HCT116 (cell line): ENCODE measurements at regions not wholly inside any gene's neighbourhood (a gene's known extent, or its start where the extent isn't known, plus 50 kb on each side); places are given as distances from the start of the nearest gene placed in this dataset.

Experiments
- ATAC-seq: fragments of 200-7000 bp; cut with Tn5 transposase; 2 replicates; pipeline ENCODE4 v1.9.1; 2020; ENCODE audit warnings: mild to moderate bottlenecking, moderate library complexity
- BruUV-seq: library from RNA; stranded (reverse); fragments of 400-500 nt; replicated peaks from 2 replicates; lab custom pipeline; 2021; lab: Mats Ljungman, UMichigan
- CTCF ChIA-PET: fragments of 300-600 bp; sonication (Branson Sonifier 250); formaldehyde crosslinking; loops from one replicate; lab custom pipeline; 2021; ENCODE audit warnings: antibody characterized with exemption; lab: Charles Lee
- POLR2A ChIA-PET: fragments of 300-600, 350-600 bp; sonication (Branson Sonifier 250); formaldehyde crosslinking; loops from one replicate; lab custom pipeline; 2021; ENCODE audit warnings: antibody characterized with exemption; lab: Charles Lee
- RAD21 ChIA-PET, 2 experiments: fragments of 300-600 bp; sonication (Branson Sonifier 250); formaldehyde crosslinking; loops; one replicate each; lab custom pipeline; 2023; ENCODE audit warnings: low total read pairs in 2 of 2; ENCODE audit not compliant: uncharacterized antibody in 2 of 2, unreplicated experiment in 2 of 2, low non-redundant PET in 1 of 2; lab: Charles Lee
- DNase-seq: peaks from one replicate; pipeline ENCODE4 v3.0.0-alpha.2; 2010; ENCODE audit warnings: low read depth, low spot score
- H2AFZ ChIP-seq: fragments of 200-600 bp; shearing (Covaris generic), sonication (generic); 2 replicates; pipeline ENCODE4 v1.6.1; 2017; ENCODE audit warnings: low read depth, mixed run types, mixed read lengths, antibody characterized with exemption, low read length; ENCODE audit not compliant: poor library complexity, severe bottlenecking
- H3K27ac ChIP-seq: 2 replicates; pipeline ENCODE4 v1.5.1; 2012; ENCODE audit warnings: low read depth, low read length
- H3K27me3 ChIP-seq: fragments of 200-600 bp; sonication (generic); 2 replicates; pipeline ENCODE4 v1.6.1; 2016; ENCODE audit warnings: mixed run types, low read length, mixed read lengths; ENCODE audit not compliant: insufficient read depth
- H3K36me3 ChIP-seq, 2 experiments: fragments of 200-500 bp in 1 of 2; fragments of 200-600 bp in 1 of 2; sonication (Bioruptor generic) in 1 of 2; sonication (generic) in 1 of 2; 2 replicates each; pipeline versions ENCODE4 v1.5.1 to v1.6.1; 2014 to 2016; ENCODE audit warnings: low read length in 2 of 2, inconsistent platforms in 1 of 2, mixed read lengths in 1 of 2, mixed run types in 1 of 2; ENCODE audit not compliant: insufficient read depth in 2 of 2, control insufficient read depth in 1 of 2
- H3K4me1 ChIP-seq, 2 experiments: fragments of 200-600 bp in 1 of 2; sonication (generic) in 1 of 2; 2 replicates each; pipeline versions ENCODE4 v1.5.1 to v1.6.1; 2012 to 2017; ENCODE audit warnings: low read length in 2 of 2, inconsistent platforms in 1 of 2, mild to moderate bottlenecking in 1 of 2, mixed read lengths in 1 of 2, mixed run types in 1 of 2, moderate library complexity in 1 of 2; ENCODE audit not compliant: insufficient read depth in 2 of 2, control insufficient read depth in 1 of 2
- H3K4me2 ChIP-seq: fragments of 200-600 bp; sonication (generic); 2 replicates; pipeline ENCODE4 v1.6.1; 2017; ENCODE audit warnings: mixed run types, low read length, mixed read lengths
- H3K4me3 ChIP-seq, 2 experiments: fragments of 200-600 bp in 1 of 2; sonication (generic) in 1 of 2; replicated peaks in 1 of 2; 2 replicates each; pipeline ENCODE4 v1.5.1; 2011 to 2016; ENCODE audit warnings: low read length in 2 of 2, control low read depth in 1 of 2, low read depth in 1 of 2, mild to moderate bottlenecking in 1 of 2, mixed read lengths in 1 of 2, mixed run types in 1 of 2
- H3K79me2 ChIP-seq: fragments of 200-600 bp; sonication (generic); 2 replicates; pipeline ENCODE4 v1.6.1; 2017; ENCODE audit warnings: mild to moderate bottlenecking, mixed run types, low read length, moderate library complexity, mixed read lengths; ENCODE audit not compliant: insufficient read depth
- H3K9ac ChIP-seq: fragments of 200-600 bp; sonication (generic); 2 replicates; pipeline ENCODE4 v1.6.1; 2016; ENCODE audit warnings: low read length, mixed read lengths
- H3K9me2 ChIP-seq: fragments of 200-600 bp; sonication (generic), shearing (Covaris generic); 2 replicates; pipeline ENCODE4 v1.6.1; 2017; ENCODE audit warnings: mixed run types, mild to moderate bottlenecking, moderate library complexity; ENCODE audit not compliant: insufficient read depth
- H3K9me3 ChIP-seq, 2 experiments: fragments of 200-500 bp in 1 of 2; fragments of 200-600 bp in 1 of 2; sonication (Bioruptor generic) in 1 of 2; sonication (generic) in 1 of 2; 2 replicates each; pipeline ENCODE4 v1.6.1; 2014 to 2017; ENCODE audit warnings: low read length in 2 of 2, mixed read lengths in 2 of 2, inconsistent platforms in 1 of 2, low read depth in 1 of 2, mild to moderate bottlenecking in 1 of 2, mixed run types in 1 of 2, moderate library complexity in 1 of 2; ENCODE audit not compliant: control insufficient read depth in 1 of 2, insufficient read depth in 1 of 2
- H4K20me1 ChIP-seq: fragments of 200-600 bp; sonication (generic), shearing (Covaris generic); 2 replicates; pipeline ENCODE4 v1.6.1; 2017; ENCODE audit warnings: mixed run types, mild to moderate bottlenecking, moderate library complexity; ENCODE audit not compliant: insufficient read depth
- CTCF ChIP-seq, 3 experiments: fragments of 200-600 bp in 1 of 3; sonication (generic) in 1 of 3; IDR thresholded peaks in 2 of 3; conservative IDR thresholded peaks in 1 of 3; 2 replicates each; pipeline ENCODE4 v1.5.1; 2012 to 2017; ENCODE audit warnings: low read depth in 2 of 3, low read length in 2 of 3, antibody characterized with exemption in 1 of 3, borderline replicate concordance in 1 of 3, control low read depth in 1 of 3, mild to moderate bottlenecking in 1 of 3, mixed read lengths in 1 of 3, mixed run types in 1 of 3, moderate library complexity in 1 of 3; ENCODE audit not compliant: insufficient read depth in 1 of 3
- EGR1 ChIP-seq: IDR thresholded peaks from 2 replicates; pipeline ENCODE4 v1.6.1; 2012; ENCODE audit warnings: low read depth
- ELF1 ChIP-seq: IDR thresholded peaks from 2 replicates; pipeline ENCODE4 v1.6.1; 2012; ENCODE audit warnings: low read depth, borderline replicate concordance
- EZH2phosphoT487 ChIP-seq: fragments of 200-600 bp; IDR thresholded peaks from 2 replicates; pipeline ENCODE4 v1.6.1; 2018; ENCODE audit warnings: antibody characterized with exemption, borderline replicate concordance
- FOSL1 ChIP-seq: IDR thresholded peaks from 2 replicates; pipeline ENCODE4 v1.6.1; 2012; ENCODE audit warnings: low read depth
- MAX ChIP-seq: IDR thresholded peaks from 2 replicates; pipeline ENCODE4 v1.6.1; 2012
- intact Hi-C: fragments of 100-400 bp; cut with micrococcal nuclease; formaldehyde crosslinking; loops from 2 replicates; pipeline ENCODE4 v1.10.0; 2022
- TF ChIP-seq, protein P1 (sequence below): IDR thresholded peaks from 2 replicates; pipeline ENCODE4 v1.6.1; 2012; ENCODE audit warnings: low read depth
- TF ChIP-seq, protein P2 (sequence below): IDR thresholded peaks from 2 replicates; pipeline ENCODE4 v1.6.1; 2011; ENCODE audit warnings: mild to moderate bottlenecking, low read length, moderate library complexity; ENCODE audit not compliant: insufficient replicate concordance; ENCODE audit errors: extremely low read depth

DNA sequence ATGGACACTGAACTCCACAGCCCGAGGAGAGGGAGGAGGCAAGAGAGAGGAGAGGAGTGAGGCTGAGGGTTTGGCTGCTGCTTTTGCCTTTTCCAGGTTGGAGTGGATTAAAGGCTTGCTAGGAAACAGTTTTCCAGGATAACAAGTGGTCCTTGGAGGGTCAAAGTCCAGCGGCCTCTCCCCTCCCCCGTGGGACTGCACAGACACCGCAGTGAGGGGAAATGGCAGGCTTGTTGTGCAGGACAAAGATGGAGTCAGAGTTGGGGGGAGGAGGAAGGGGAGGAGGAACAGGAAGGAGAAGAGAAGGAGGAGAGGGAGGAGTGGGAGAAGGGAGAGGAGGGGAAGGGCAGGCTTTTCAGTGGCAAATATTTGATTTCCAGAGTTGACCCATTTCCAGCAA, 245.5 kb downstream of the RBM19 start (continued):
- TF ChIP-seq CTCF (IDR thresholded peaks at IDR 0.05 in 2 of 3, conservative IDR thresholded peaks at IDR 0.05 in 1 of 3; ENCODE audit: borderline replicate concordance in 1 of 3, insufficient read depth in 1 of 3, low read depth in 2 of 3, low read length in 2 of 3): no peak
- no peak for TF ChIP-seq MAX
- TF ChIP-seq EGR1: no peak
- TF ChIP-seq FOSL1: no peak

DNA sequence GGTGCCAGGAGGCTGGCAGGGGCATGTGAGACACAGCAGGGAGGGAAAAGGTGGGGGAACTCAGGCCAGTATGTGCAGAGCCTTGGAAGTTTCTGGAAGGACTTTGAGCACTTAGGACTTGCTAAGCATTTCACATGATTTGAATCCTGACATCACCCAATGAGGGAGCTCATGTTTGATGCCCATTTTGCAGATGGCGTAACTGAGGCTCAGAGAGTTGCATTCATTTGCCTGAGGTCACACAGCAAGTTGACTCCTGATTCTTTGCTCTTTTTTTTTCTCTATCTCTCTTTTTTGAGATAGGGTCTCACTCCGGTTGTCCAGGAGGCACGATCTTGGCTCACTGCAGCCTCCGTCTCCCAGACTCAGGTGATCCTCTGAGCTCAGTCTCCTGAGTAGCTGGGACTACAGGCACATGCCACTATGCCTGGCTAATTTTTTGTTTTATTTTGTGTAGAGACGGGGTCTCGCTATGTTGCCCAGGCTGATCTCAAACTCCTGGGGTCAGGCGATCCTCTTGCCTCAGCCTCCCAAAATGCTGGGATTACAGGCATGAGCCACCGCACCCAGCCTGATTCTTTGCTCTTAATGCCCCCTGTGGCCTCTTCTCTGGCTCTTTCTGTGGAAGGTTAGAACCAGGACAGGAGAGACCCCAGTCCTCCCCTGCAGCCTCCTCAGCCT, 246.1 kb downstream of the RBM19 start:
- no peak overlapping the region for H2AFZ ChIP-seq
- TF ChIP-seq EZH2phosphoT487: no peak
- TF ChIP-seq, protein P1, sequence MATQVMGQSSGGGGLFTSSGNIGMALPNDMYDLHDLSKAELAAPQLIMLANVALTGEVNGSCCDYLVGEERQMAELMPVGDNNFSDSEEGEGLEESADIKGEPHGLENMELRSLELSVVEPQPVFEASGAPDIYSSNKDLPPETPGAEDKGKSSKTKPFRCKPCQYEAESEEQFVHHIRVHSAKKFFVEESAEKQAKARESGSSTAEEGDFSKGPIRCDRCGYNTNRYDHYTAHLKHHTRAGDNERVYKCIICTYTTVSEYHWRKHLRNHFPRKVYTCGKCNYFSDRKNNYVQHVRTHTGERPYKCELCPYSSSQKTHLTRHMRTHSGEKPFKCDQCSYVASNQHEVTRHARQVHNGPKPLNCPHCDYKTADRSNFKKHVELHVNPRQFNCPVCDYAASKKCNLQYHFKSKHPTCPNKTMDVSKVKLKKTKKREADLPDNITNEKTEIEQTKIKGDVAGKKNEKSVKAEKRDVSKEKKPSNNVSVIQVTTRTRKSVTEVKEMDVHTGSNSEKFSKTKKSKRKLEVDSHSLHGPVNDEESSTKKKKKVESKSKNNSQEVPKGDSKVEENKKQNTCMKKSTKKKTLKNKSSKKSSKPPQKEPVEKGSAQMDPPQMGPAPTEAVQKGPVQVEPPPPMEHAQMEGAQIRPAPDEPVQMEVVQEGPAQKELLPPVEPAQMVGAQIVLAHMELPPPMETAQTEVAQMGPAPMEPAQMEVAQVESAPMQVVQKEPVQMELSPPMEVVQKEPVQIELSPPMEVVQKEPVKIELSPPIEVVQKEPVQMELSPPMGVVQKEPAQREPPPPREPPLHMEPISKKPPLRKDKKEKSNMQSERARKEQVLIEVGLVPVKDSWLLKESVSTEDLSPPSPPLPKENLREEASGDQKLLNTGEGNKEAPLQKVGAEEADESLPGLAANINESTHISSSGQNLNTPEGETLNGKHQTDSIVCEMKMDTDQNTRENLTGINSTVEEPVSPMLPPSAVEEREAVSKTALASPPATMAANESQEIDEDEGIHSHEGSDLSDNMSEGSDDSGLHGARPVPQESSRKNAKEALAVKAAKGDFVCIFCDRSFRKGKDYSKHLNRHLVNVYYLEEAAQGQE: no peak
- TF ChIP-seq, protein P2, sequence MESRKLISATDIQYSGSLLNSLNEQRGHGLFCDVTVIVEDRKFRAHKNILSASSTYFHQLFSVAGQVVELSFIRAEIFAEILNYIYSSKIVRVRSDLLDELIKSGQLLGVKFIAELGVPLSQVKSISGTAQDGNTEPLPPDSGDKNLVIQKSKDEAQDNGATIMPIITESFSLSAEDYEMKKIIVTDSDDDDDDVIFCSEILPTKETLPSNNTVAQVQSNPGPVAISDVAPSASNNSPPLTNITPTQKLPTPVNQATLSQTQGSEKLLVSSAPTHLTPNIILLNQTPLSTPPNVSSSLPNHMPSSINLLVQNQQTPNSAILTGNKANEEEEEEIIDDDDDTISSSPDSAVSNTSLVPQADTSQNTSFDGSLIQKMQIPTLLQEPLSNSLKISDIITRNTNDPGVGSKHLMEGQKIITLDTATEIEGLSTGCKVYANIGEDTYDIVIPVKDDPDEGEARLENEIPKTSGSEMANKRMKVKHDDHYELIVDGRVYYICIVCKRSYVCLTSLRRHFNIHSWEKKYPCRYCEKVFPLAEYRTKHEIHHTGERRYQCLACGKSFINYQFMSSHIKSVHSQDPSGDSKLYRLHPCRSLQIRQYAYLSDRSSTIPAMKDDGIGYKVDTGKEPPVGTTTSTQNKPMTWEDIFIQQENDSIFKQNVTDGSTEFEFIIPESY: no peak
- no peak for TF ChIP-seq ELF1
- H3K9ac ChIP-seq: no peak overlapping the region
- ATAC-seq: no peak
- no peaks in the 10 kb centered on the region for H3K4me1 ChIP-seq
- H3K27me3 ChIP-seq: no peaks in the 10 kb centered on the region
- no peaks in the 10 kb centered on the region for H3K9me3 ChIP-seq
- RAD21 ChIA-PET: no interaction called here
- no peaks in the 10 kb centered on the region for H4K20me1 ChIP-seq
- DNase-seq: no peak
- no peak overlapping the region for H3K4me2 ChIP-seq
- intact Hi-C loops: no loop called here
- H3K36me3 ChIP-seq: no peaks in the 10 kb centered on the region
- CTCF ChIA-PET: no interaction called here
- H3K4me3 ChIP-seq: no peak overlapping the region
- no peak overlapping the region for H3K27ac ChIP-seq
- no peaks in the 10 kb centered on the region for H3K9me2 ChIP-seq
- BruUV-seq: no TSS peak
- POLR2A ChIA-PET: no interaction called here
- H3K79me2 ChIP-seq: no peaks in the 10 kb centered on the region
